Caco-2 (cell line): ENCODE measurements at regions not wholly inside any gene's neighbourhood (a gene's known extent, or its start where the extent isn't known, plus 50 kb on each side); places are given as distances from the start of the nearest gene placed in this dataset.

Experiments
- BruUV-seq: library from RNA; stranded (reverse); fragments of 400-500 nt; replicated peaks from 2 replicates; lab custom pipeline; 2021; lab: Mats Ljungman, UMichigan
- CTCF ChIA-PET: fragments of 300-600 bp; sonication (Branson Sonifier 250); formaldehyde crosslinking; loops from one replicate; lab custom pipeline; 2022; ENCODE audit warnings: antibody characterized with exemption; lab: Charles Lee
- POLR2A ChIA-PET: fragments of 300-600 bp; sonication (Branson Sonifier 250); formaldehyde crosslinking; loops from one replicate; lab custom pipeline; 2022; ENCODE audit warnings: antibody characterized with exemption; lab: Charles Lee
- DNase-seq, 2 experiments: peaks; one replicate each; pipeline versions ENCODE4 v3.0.0 to v3.0.0-alpha.2; 2020 to 2022
- H3K27me3 ChIP-seq: replicated peaks from 2 replicates; pipeline ENCODE4 v1.6.0; 2011; ENCODE audit warnings: low read length; ENCODE audit not compliant: control insufficient read depth, insufficient read depth
- H3K36me3 ChIP-seq: 2 replicates; pipeline ENCODE4 v1.5.1; 2011; ENCODE audit warnings: low read length; ENCODE audit not compliant: control insufficient read depth, insufficient read depth
- H3K4me1 ChIP-seq: fragments of 250-450 bp; sonication (Bioruptor Pico); 2 replicates; pipeline ENCODE4 v1.5.1; 2020; ENCODE audit warnings: mild to moderate bottlenecking
- H3K4me3 ChIP-seq: 2 replicates; pipeline ENCODE4 v1.5.1; 2011; ENCODE audit warnings: low read depth, mild to moderate bottlenecking, control low read depth, low read length
- H3K9me3 ChIP-seq: fragments of 250-450 bp; sonication (Bioruptor Pico); 2 replicates; pipeline ENCODE4 v1.5.1; 2020; ENCODE audit warnings: mild to moderate bottlenecking, moderate library complexity
- H3K27ac Mint-ChIP-seq: one replicate; pipeline ENCODE4 v1.8.0; 2022; ENCODE audit warnings: mixed read lengths; ENCODE audit not compliant: unreplicated experiment
- H3K27me3 Mint-ChIP-seq: one replicate; pipeline ENCODE4 v1.8.0; 2022; ENCODE audit warnings: mixed read lengths; ENCODE audit not compliant: insufficient read depth, unreplicated experiment
- H3K36me3 Mint-ChIP-seq: one replicate; pipeline ENCODE4 v1.8.0; 2022; ENCODE audit warnings: mild to moderate bottlenecking, mixed read lengths; ENCODE audit not compliant: insufficient read depth, unreplicated experiment
- H3K4me1 Mint-ChIP-seq: one replicate; pipeline ENCODE4 v1.8.0; 2022; ENCODE audit warnings: low read depth, mixed read lengths; ENCODE audit not compliant: unreplicated experiment
- H3K4me3 Mint-ChIP-seq: one replicate; pipeline ENCODE4 v1.8.0; 2022; ENCODE audit warnings: mild to moderate bottlenecking, moderate library complexity, mixed read lengths; ENCODE audit not compliant: unreplicated experiment
- H3K9me3 Mint-ChIP-seq: one replicate; pipeline ENCODE4 v1.8.0; 2022; ENCODE audit warnings: mixed read lengths; ENCODE audit not compliant: unreplicated experiment
- CTCF ChIP-seq, 2 experiments: fragments of 200-600 bp in 1 of 2; IDR thresholded peaks; 1 replicate in 1 of 2; 2 replicates in 1 of 2; pipeline versions ENCODE4 v1.5.1 to v1.8.0; 2011 to 2022; ENCODE audit warnings: antibody characterized with exemption in 1 of 2, control low read depth in 1 of 2, inconsistent platforms in 1 of 2, low read depth in 1 of 2, low read length in 1 of 2, mild to moderate bottlenecking in 1 of 2, moderate library complexity in 1 of 2; ENCODE audit not compliant: insufficient read depth in 1 of 2, severe bottlenecking in 1 of 2, unreplicated experiment in 1 of 2
- intact Hi-C: fragments of 100-400 bp; cut with micrococcal nuclease; formaldehyde crosslinking; loops from one replicate; pipeline ENCODE4 v1.10.0; 2022; ENCODE audit not compliant: unreplicated experiment

- CTCF ChIA-PET = no interaction called here
- Histone ChIP-seq H3K4me3 (no peak overlapping the region), H3K4me1 (peaks cover 34% of the 10 kb centered on the region), H3K27me3 (no peaks in the 10 kb centered on the region), H3K9me3 (no peaks in the 10 kb centered on the region), H3K36me3 (no peaks in the 10 kb centered on the region)
- BruUV-seq = no TSS peak
- no peak for DNase-seq
- Mint-ChIP-seq H3K27ac (no peak overlapping the region), H3K4me1 (peaks cover 39% of the 10 kb centered on the region), H3K9me3 (no peaks in the 10 kb centered on the region), H3K36me3 (peaks cover 7% of the 10 kb centered on the region), H3K4me3 (no peak overlapping the region), H3K27me3 (no peaks in the 10 kb centered on the region)
- intact Hi-C loops = loop anchor here (10.0 kb wide), 1 partner anchor 229 kb away; no protein-coding TSS in a partner anchor
- POLR2A ChIA-PET = no interaction called here
- no peak for TF ChIP-seq CTCF (IDR thresholded peaks at IDR 0.05; ENCODE audit: insufficient read depth in 1 of 2, low read depth in 1 of 2, low read length in 1 of 2, severe bottlenecking in 1 of 2, unreplicated experiment in 1 of 2)
These were observed 130.4 kb upstream of the RAI14 start for GRCh38 chr5:34525761-34526160.

GRCh38 chr5:34526682-34527305, 129.3 kb upstream of the RAI14 start:
- POLR2A ChIA-PET = no interaction called here
- peak; percentile 61 to 71 for DNase-seq
- BruUV-seq = no TSS peak
- no peaks in the 10 kb centered on the region for H3K36me3 ChIP-seq
- H3K36me3 Mint-ChIP-seq = peaks cover 7% of the 10 kb centered on the region
- peaks cover 32% of the 10 kb centered on the region for H3K4me1 Mint-ChIP-seq
- H3K9me3 Mint-ChIP-seq = no peaks in the 10 kb centered on the region
- CTCF ChIA-PET = no interaction called here
- H3K4me3 ChIP-seq = no peak overlapping the region
- H3K27ac Mint-ChIP-seq = no peak overlapping the region
- no peaks in the 10 kb centered on the region for H3K27me3 ChIP-seq
- intact Hi-C loops = loop anchor here (10.0 kb wide), 1 partner anchor 228 kb away; no protein-coding TSS in a partner anchor
- H3K4me1 ChIP-seq = peaks cover 29% of the 10 kb centered on the region
- H3K4me3 Mint-ChIP-seq = no peak overlapping the region
- no peak for TF ChIP-seq CTCF (IDR thresholded peaks at IDR 0.05; ENCODE audit: insufficient read depth in 1 of 2, low read depth in 1 of 2, low read length in 1 of 2, severe bottlenecking in 1 of 2, unreplicated experiment in 1 of 2)
- H3K9me3 ChIP-seq = no peaks in the 10 kb centered on the region
- no peaks in the 10 kb centered on the region for H3K27me3 Mint-ChIP-seq

GRCh38 chr5:34529581-34530331, 126.4 kb upstream of the RAI14 start:
- Histone ChIP-seq H3K36me3 (no peaks in the 10 kb centered on the region), H3K27me3 (no peaks in the 10 kb centered on the region), H3K4me1 (peaks cover 6% of the 10 kb centered on the region; the same call in 1 of the 2 replicates), H3K9me3 (no peaks in the 10 kb centered on the region), H3K4me3 (no peak overlapping the region)
- CTCF ChIA-PET = no interaction called here
- H3K36me3 Mint-ChIP-seq = no peaks in the 10 kb centered on the region
- no peak overlapping the region for H3K27ac Mint-ChIP-seq
- TF ChIP-seq CTCF (IDR thresholded peaks at IDR 0.05; ENCODE audit: insufficient read depth in 1 of 2, low read depth in 1 of 2, low read length in 1 of 2, severe bottlenecking in 1 of 2, unreplicated experiment in 1 of 2) = no peak
- H3K4me1 Mint-ChIP-seq = peaks cover 7% of the 10 kb centered on the region
- BruUV-seq = no TSS peak
- intact Hi-C loops = loop anchor here (10.0 kb wide), 1 partner anchor 225 kb away; no protein-coding TSS in a partner anchor
- POLR2A ChIA-PET = no interaction called here
- DNase-seq = no peak
- H3K27me3 Mint-ChIP-seq = no peaks in the 10 kb centered on the region
- H3K4me3 Mint-ChIP-seq = no peak overlapping the region
- no peaks in the 10 kb centered on the region for H3K9me3 Mint-ChIP-seq
